GM21390 (cell line): ENCODE measurements at regions not wholly inside any gene's neighbourhood (a gene's known extent, or its start where the extent isn't known, plus 50 kb on each side); places are given as distances from the start of the nearest gene placed in this dataset.

Source experiments
- ATAC-seq: cut with Tn5 transposase; IDR thresholded peaks from one replicate; pipeline ENCODE4 v1.9.1; 2021; ENCODE audit not compliant: unreplicated experiment

GRCh38 chr4:126783191-126783590, 849.6 kb upstream of the INTU start:
- ATAC-seq = no peak

GRCh38 chr4:126784966-126785580, 847.7 kb upstream of the INTU start:
- ATAC-seq = no peak

- ATAC-seq = no peak
Measured at GRCh38 chr4:126790633-126791032, 842.1 kb upstream of the INTU start.

GRCh38 chr4:126794363-126794762, 838.4 kb upstream of the INTU start:
- no peak for ATAC-seq

GRCh38 chr4:126798214-126798613, 834.5 kb upstream of the INTU start:
- no peak for ATAC-seq

GRCh38 chr4:126799416-126799815, 833.3 kb upstream of the INTU start:
- no peak for ATAC-seq

- ATAC-seq = no peak
Measured at GRCh38 chr4:126799971-126800574, 832.7 kb upstream of the INTU start.

GRCh38 chr4:126800575-126801141, 832.1 kb upstream of the INTU start:
- no peak for ATAC-seq

- no peak for ATAC-seq
Measured at GRCh38 chr4:126807132-126807531, 825.6 kb upstream of the INTU start.

GRCh38 chr4:126812076-126812475, 820.7 kb upstream of the INTU start:
- ATAC-seq = no peak

GRCh38 chr4:126820631-126821030, 812.1 kb upstream of the INTU start:
- no peak for ATAC-seq

GRCh38 chr4:126821152-126821551, 811.6 kb upstream of the INTU start:
- ATAC-seq = no peak

GRCh38 chr4:126825083-126825482, 807.7 kb upstream of the INTU start:
- ATAC-seq = no peak

- no peak for ATAC-seq
Measured at GRCh38 chr4:126827669-126828068, 805.1 kb upstream of the INTU start.

GRCh38 chr4:126834854-126835253, 797.9 kb upstream of the INTU start:
- no peak for ATAC-seq

GRCh38 chr4:126838941-126839679, 793.6 kb upstream of the INTU start:
- no peak for ATAC-seq

- ATAC-seq = no peak
Measured at GRCh38 chr4:126843492-126844067, 789.2 kb upstream of the INTU start.

- ATAC-seq = no peak
Measured at GRCh38 chr4:126850286-126850685, 782.5 kb upstream of the INTU start.

GRCh38 chr4:126851391-126851790, 781.4 kb upstream of the INTU start:
- ATAC-seq = no peak

GRCh38 chr4:126853715-126854114, 779.0 kb upstream of the INTU start:
- ATAC-seq = no peak

- ATAC-seq = no peak
Measured at GRCh38 chr4:126856906-126857305, 775.9 kb upstream of the INTU start.

GRCh38 chr4:126859314-126859713, 773.4 kb upstream of the INTU start:
- ATAC-seq = no peak
